ENCODE measurements at regions not wholly inside any gene's neighbourhood (a gene's known extent, or its start where the extent isn't known, plus 50 kb on each side); places are given as distances from the start of the nearest gene placed in this dataset.

DNA sequence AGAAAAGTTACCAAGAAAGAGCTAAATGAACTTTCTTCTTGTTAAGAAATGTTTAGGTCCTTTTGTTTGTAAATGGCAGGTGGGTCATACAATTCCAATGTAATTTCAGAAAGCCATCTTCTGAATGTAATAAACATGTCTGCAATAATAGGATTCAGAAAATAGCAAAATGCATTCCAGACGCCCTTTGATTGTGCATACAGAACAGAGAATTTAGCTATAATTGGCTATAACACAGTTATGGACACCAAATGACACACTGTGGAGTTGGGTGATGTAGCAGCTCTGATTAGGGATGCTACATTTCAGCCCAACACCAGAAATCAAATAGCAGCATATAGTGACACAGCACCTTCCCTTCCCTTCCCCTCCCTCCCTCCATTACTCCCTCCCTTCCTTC is 240.8 kb downstream of the SNX10 start:
- TF ChIP-seq, protein P1, sequence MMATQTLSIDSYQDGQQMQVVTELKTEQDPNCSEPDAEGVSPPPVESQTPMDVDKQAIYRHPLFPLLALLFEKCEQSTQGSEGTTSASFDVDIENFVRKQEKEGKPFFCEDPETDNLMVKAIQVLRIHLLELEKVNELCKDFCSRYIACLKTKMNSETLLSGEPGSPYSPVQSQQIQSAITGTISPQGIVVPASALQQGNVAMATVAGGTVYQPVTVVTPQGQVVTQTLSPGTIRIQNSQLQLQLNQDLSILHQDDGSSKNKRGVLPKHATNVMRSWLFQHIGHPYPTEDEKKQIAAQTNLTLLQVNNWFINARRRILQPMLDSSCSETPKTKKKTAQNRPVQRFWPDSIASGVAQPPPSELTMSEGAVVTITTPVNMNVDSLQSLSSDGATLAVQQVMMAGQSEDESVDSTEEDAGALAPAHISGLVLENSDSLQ (IDR thresholded peaks at IDR 0.05) = no peak
- TF ChIP-seq ARNT (IDR thresholded peaks at IDR 0.05) = no peak
- no peak for TF ChIP-seq ELF4 (IDR thresholded peaks at IDR 0.05)
- no peak for TF ChIP-seq ZNF384 (IDR thresholded peaks at IDR 0.05)
- no peak for TF ChIP-seq SP1 (IDR thresholded peaks at IDR 0.05)
- TF ChIP-seq NFRKB (IDR thresholded peaks at IDR 0.05) = no peak
- no peak for TF ChIP-seq FOXM1 (IDR thresholded peaks at IDR 0.05; ENCODE audit: borderline replicate concordance)
- no peak for TF ChIP-seq FOXA1 (IDR thresholded peaks at IDR 0.05)
- no peak for TF ChIP-seq BHLHE40 (IDR thresholded peaks at IDR 0.05; ENCODE audit: borderline replicate concordance)
- no peak for TF ChIP-seq SUZ12 (IDR thresholded peaks at IDR 0.05)
- TF ChIP-seq LEF1 (IDR thresholded peaks at IDR 0.05; ENCODE audit: borderline replicate concordance) = no peak
- TF ChIP-seq TARDBP (IDR thresholded peaks at IDR 0.05) = no peak
- TF ChIP-seq HDGF (IDR thresholded peaks at IDR 0.05; ENCODE audit: borderline replicate concordance) = no peak
- TF ChIP-seq CTBP1 (IDR thresholded peaks at IDR 0.05; ENCODE audit: borderline replicate concordance) = no peak
- no peak for TF ChIP-seq FOXK2 (IDR thresholded peaks at IDR 0.05)
- ChIA-PET POLR2A (no interaction called here), CTCF (no interaction called here)
- no peak for DNase-seq (ENCODE audit: extremely low spot score)

DNA sequence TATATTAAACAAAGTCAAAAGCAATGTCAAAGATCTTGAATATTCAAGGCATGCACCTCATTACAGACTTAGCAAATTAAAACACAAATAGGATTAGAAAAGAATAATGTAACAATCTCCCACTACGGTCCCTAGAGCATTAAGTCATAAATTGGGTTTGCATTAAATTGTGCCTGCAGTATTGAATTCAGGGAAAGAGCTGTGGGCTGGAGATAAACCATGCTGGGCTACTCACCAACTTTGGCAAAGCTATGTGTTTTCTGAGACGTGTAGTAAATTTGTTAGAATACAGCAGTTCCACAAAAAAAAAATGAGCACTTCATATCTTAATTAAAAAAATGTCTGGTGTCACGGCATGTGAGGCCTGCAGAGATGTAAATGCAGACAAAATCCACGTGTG is 241.6 kb downstream of the SNX10 start:
- no peak for DNase-seq (ENCODE audit: extremely low spot score)
- POLR2A ChIA-PET = no interaction called here
- TF ChIP-seq L3MBTL2 (conservative IDR thresholded peaks at IDR 0.05) (no peak), ELF4 (IDR thresholded peaks at IDR 0.05) (no peak), TARDBP (IDR thresholded peaks at IDR 0.05) (no peak), FOXK2 (IDR thresholded peaks at IDR 0.05) (no peak), CTBP1 (IDR thresholded peaks at IDR 0.05; ENCODE audit: borderline replicate concordance) (no peak), SP1 (IDR thresholded peaks at IDR 0.05) (no peak), ARNT (IDR thresholded peaks at IDR 0.05) (no peak), NFRKB (IDR thresholded peaks at IDR 0.05) (no peak), BHLHE40 (IDR thresholded peaks at IDR 0.05; ENCODE audit: borderline replicate concordance) (no peak), FOXM1 (IDR thresholded peaks at IDR 0.05; ENCODE audit: borderline replicate concordance) (no peak)
- CTCF ChIA-PET = no interaction called here

DNA sequence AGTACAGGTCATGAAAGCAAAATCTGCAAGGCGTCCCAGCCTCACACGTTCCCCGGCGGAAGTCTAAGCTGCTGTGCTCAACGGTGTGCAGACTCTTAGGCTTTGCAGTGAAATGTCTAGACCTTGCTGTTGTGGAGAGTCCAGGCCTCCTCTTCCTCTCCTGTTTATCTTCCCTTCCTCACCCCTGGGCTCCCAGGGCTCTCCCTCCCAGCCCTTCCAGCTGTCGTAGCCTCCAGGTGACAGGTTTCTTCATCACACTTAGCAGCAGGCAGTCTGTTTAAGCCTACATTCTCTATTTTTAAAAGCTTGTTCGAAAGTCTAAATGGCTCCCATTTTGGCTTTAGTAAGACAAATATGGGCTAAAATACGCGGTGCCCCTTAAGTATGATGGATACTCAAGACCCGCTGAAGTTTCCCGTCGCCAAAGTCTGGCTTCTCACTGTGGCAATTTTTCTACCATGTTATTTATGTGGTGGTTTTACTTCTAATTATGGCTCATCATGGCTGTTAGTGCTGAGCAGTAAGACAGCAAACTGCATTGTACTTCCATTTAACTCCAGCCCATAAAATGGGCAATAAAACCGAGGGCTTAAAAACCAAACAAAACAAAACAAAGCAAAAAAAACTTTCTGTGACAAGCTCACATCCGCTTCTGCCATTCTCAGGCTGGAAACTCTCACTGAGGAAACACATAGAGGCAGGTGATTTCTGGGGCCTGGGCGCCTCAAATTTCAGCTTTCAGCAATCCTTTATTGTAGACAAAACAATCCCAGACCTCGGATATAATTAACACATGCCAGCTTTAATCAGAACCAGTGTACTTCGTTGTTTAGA is 243.2 kb downstream of the SNX10 start:
- peak; percentile 48 for DNase-seq (ENCODE audit: extremely low spot score)
- no peak for TF ChIP-seq NFRKB (IDR thresholded peaks at IDR 0.05)
- no peak for TF ChIP-seq BHLHE40 (IDR thresholded peaks at IDR 0.05; ENCODE audit: borderline replicate concordance)
- TF ChIP-seq ELF4 (IDR thresholded peaks at IDR 0.05) = no peak
- 0 out of 2 replicates have a peak, but pooled peaks have one; percentile 18 for TF ChIP-seq FOXK2 (IDR thresholded peaks at IDR 0.05)
- TF ChIP-seq TARDBP (IDR thresholded peaks at IDR 0.05) = no peak
- TF ChIP-seq CTBP1 (IDR thresholded peaks at IDR 0.05; ENCODE audit: borderline replicate concordance) = peak; percentile 79; the same call in 1 of the 2 replicates
- TF ChIP-seq L3MBTL2 (conservative IDR thresholded peaks at IDR 0.05) = 0 out of 2 replicates have a peak, but pooled peaks have one; percentile 14
- no peak for TF ChIP-seq FOXA1 (IDR thresholded peaks at IDR 0.05)
- no peak for TF ChIP-seq FOXM1 (IDR thresholded peaks at IDR 0.05; ENCODE audit: borderline replicate concordance)
- TF ChIP-seq SP1 (IDR thresholded peaks at IDR 0.05) = no peak
- TF ChIP-seq LEF1 (IDR thresholded peaks at IDR 0.05; ENCODE audit: borderline replicate concordance) = no peak
- peak; percentile 90 for TF ChIP-seq ZNF384 (IDR thresholded peaks at IDR 0.05)
- no peak for TF ChIP-seq SUZ12 (IDR thresholded peaks at IDR 0.05)
- TF ChIP-seq, protein P1 (IDR thresholded peaks at IDR 0.05) = peak; percentile 80
- TF ChIP-seq ARNT (IDR thresholded peaks at IDR 0.05) = 0 out of 2 replicates have a peak, but pooled peaks have one; percentile 20
- TF ChIP-seq HDGF (IDR thresholded peaks at IDR 0.05; ENCODE audit: borderline replicate concordance) = no peak
- ChIA-PET POLR2A (no interaction called here), CTCF (interaction anchor here (0.6 to 1.0 kb wide), 2 partner anchors 20 to 146 kb away, joined by 3 to 4 read pairs; no protein-coding TSS in a partner anchor)

DNA sequence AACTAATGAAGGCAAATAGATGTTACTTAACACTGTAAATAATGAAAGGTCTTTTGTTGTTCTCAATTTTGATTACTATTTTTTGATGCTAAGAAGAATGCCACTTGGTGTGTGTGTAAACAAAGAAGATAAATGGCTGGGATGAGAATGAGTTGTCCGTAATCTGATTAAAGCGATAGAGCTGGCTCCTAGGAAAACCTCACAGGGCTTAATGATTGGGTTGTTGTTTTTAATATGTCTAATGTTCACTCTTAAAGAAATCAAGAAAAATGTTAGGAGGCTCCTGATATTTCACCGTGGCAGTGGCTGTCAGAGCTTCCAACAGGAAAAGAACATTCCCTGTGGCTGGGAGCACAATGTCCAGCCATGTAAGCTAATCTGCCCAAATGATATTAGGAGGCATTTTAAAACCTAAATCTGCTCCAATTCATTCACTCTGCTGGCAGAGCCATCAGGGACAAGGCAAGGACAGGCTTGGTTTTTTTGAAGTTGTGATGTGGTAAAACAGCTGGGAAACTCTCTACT is 243.9 kb downstream of the SNX10 start:
- TF ChIP-seq FOXK2 (IDR thresholded peaks at IDR 0.05) (0 out of 2 replicates have a peak, but pooled peaks have one; percentile 4), ZNF384 (IDR thresholded peaks at IDR 0.05) (no peak), SP1 (IDR thresholded peaks at IDR 0.05) (no peak), HDGF (IDR thresholded peaks at IDR 0.05; ENCODE audit: borderline replicate concordance) (no peak)
- POLR2A ChIA-PET = no interaction called here
- CTCF ChIA-PET = interaction anchor here (0.6 to 1.0 kb wide), 2 partner anchors 20 to 147 kb away, joined by 3 to 4 read pairs; no protein-coding TSS in a partner anchor
- DNase-seq (ENCODE audit: extremely low spot score) = no peak

DNA sequence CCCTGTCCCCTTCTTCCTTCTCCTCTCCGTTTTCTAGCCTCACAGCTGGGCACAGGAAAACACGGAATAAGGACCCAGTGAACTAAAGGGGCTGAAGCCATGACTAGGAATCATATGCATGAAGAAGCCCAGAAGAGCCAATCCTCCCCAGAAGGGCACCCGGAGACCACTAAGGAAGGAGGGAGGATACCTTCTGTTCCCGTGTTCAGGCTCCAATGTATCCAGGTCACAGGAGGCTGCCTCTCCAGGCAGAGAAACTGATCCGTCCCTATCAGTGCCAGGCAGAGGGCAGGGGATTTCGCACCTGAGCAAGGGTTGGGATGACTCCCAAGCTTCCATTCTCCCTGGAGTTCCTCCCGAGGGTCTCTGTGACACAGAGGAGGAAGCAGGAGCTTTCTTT is 246.6 kb downstream of the SNX10 start:
- ChIA-PET POLR2A (interaction anchor here (1.1 kb wide), 1 partner anchor 140 kb away, joined by 3 read pairs; no protein-coding TSS in a partner anchor), CTCF (no interaction called here)
- DNase-seq (ENCODE audit: extremely low spot score) = no peak
- TF ChIP-seq NFRKB (IDR thresholded peaks at IDR 0.05) = no peak
- TF ChIP-seq BHLHE40 (IDR thresholded peaks at IDR 0.05; ENCODE audit: borderline replicate concordance) = no peak
- TF ChIP-seq, protein P1 (IDR thresholded peaks at IDR 0.05) = no peak
- TF ChIP-seq LEF1 (IDR thresholded peaks at IDR 0.05; ENCODE audit: borderline replicate concordance) = no peak
- no peak for TF ChIP-seq HDGF (IDR thresholded peaks at IDR 0.05; ENCODE audit: borderline replicate concordance)
- no peak for TF ChIP-seq SUZ12 (IDR thresholded peaks at IDR 0.05)
- TF ChIP-seq FOXM1 (IDR thresholded peaks at IDR 0.05; ENCODE audit: borderline replicate concordance) = no peak
- TF ChIP-seq FOXK2 (IDR thresholded peaks at IDR 0.05) = no peak
- no peak for TF ChIP-seq L3MBTL2 (conservative IDR thresholded peaks at IDR 0.05)
- TF ChIP-seq SP1 (IDR thresholded peaks at IDR 0.05) = no peak
- no peak for TF ChIP-seq FOXA1 (IDR thresholded peaks at IDR 0.05)
- no peak for TF ChIP-seq ARNT (IDR thresholded peaks at IDR 0.05)
- TF ChIP-seq CTBP1 (IDR thresholded peaks at IDR 0.05; ENCODE audit: borderline replicate concordance) = no peak
- no peak for TF ChIP-seq ELF4 (IDR thresholded peaks at IDR 0.05)
- no peak for TF ChIP-seq TARDBP (IDR thresholded peaks at IDR 0.05)
- TF ChIP-seq ZNF384 (IDR thresholded peaks at IDR 0.05) = no peak

Measured in HEK293T (cell line).